Immature natural killer cell (primary cell): ENCODE measurements at regions not wholly inside any gene's neighbourhood (a gene's known extent, or its start where the extent isn't known, plus 50 kb on each side); places are given as distances from the start of the nearest gene placed in this dataset.

Source experiments
- DNase-seq, 3 donors: peaks; one replicate each; pipeline ENCODE4 v3.0.0; 2022; ENCODE audit warnings: mixed read lengths in 1 of 3
- H3K27ac Mint-ChIP-seq, 6 donors: one replicate each; pipeline ENCODE4 v1.8.0; 2020; ENCODE audit warnings: mixed read lengths in 6 of 6, mild to moderate bottlenecking in 5 of 6, inconsistent platforms in 4 of 6, moderate library complexity in 3 of 6
- H3K27me3 Mint-ChIP-seq, 3 donors: one replicate each; pipeline ENCODE4 v1.8.0; 2020 to 2021; ENCODE audit warnings: low read depth in 3 of 3, mild to moderate bottlenecking in 3 of 3, mixed read lengths in 3 of 3, moderate library complexity in 3 of 3, inconsistent platforms in 1 of 3
- H3K36me3 Mint-ChIP-seq, 3 donors: one replicate each; pipeline ENCODE4 v1.8.0; 2020; ENCODE audit warnings: mixed read lengths in 3 of 3, inconsistent platforms in 2 of 3, mild to moderate bottlenecking in 2 of 3
- H3K4me1 Mint-ChIP-seq, 2 donors: one replicate each; pipeline ENCODE4 v1.8.0; 2020; ENCODE audit warnings: inconsistent platforms in 2 of 2, mild to moderate bottlenecking in 2 of 2, mixed read lengths in 2 of 2, moderate library complexity in 1 of 2
- H3K4me3 Mint-ChIP-seq, 5 donors: one replicate each; pipeline ENCODE4 v1.8.0; 2020; ENCODE audit warnings: mild to moderate bottlenecking in 5 of 5, mixed read lengths in 5 of 5, inconsistent platforms in 3 of 5, moderate library complexity in 3 of 5
- H3K9me3 Mint-ChIP-seq, 6 donors: one replicate each; pipeline ENCODE4 v1.8.0; 2020; ENCODE audit warnings: mild to moderate bottlenecking in 6 of 6, mixed read lengths in 6 of 6, inconsistent platforms in 4 of 6, moderate library complexity in 3 of 6

DNA sequence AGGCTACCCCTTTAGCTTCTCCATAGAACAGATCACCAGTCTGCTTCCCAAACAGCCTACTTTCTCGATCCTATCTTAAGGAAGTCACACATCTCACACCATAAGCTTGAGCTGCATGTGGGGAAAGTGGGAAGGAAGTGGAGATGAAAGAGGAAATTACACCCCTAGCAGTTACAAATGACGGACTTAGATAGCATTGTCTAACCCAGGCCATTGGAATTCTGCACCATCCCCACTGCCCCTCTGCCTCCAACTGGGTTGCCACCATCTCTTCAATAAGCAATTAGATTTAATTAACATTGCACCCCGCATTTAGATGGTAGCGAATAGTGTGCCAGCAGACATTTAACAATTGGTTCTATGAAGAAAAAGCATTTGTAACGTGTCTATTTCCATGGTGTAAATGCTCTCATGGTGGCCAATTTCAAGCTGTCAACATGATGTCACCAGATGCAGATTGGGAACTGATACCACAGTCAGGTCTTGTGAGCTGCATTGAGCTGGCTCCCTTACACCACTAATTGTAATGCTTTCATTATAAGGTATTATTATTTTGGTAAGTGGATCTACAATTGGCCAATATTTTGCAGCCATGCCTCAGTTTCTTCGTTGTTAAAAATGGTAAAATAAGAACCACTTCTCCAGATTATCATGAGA lies 124.7 kb downstream of the CD24 start:
- Mint-ChIP-seq H3K27me3 (peaks cover 0 to 2% (median 2%) of the 10 kb centered on the region in 3 donors), H3K4me3 (no peak overlapping the region), H3K27ac (no peak overlapping the region), H3K4me1 (no peaks in the 10 kb centered on the region), H3K9me3 (peaks cover 0 to 4% (median 0%) of the 10 kb centered on the region in 6 donors), H3K36me3 (no peaks in the 10 kb centered on the region)
- DNase-seq = no peak

GRCh38 chr6:106849120-106849519 lies 125.4 kb downstream of the CD24 start:
- H3K36me3 Mint-ChIP-seq = no peaks in the 10 kb centered on the region
- no peak overlapping the region for H3K4me3 Mint-ChIP-seq
- peaks cover 0 to 2% (median 0%) of the 10 kb centered on the region in 6 donors for H3K9me3 Mint-ChIP-seq
- peaks cover 0 to 2% (median 2%) of the 10 kb centered on the region in 3 donors for H3K27me3 Mint-ChIP-seq
- DNase-seq = no peak
- no peaks in the 10 kb centered on the region for H3K4me1 Mint-ChIP-seq
- H3K27ac Mint-ChIP-seq = no peak overlapping the region

DNA sequence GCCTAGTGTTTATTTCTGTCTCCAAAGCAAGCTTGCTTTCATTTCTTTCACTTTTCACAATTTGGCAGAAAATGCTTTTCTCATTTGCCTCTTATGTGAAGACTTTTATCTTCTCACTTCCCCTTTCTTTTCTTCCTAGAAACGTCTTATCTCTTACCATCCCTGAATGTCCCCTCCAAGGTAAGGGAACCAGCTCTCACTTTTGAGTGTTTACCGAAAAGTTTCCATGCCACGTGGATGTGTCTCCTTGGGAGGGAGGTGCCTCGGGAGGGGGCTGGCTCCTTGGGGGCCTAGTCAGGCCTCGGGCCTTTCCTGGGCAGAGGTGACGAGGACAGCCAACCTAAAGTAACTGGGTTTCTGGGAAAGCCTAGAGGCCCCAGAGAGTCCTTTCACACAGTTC lies 127.4 kb downstream of the CD24 start:
- H3K4me3 Mint-ChIP-seq = no peak overlapping the region
- H3K27me3 Mint-ChIP-seq = peaks cover 2 to 7% (median 3%) of the 10 kb centered on the region in 3 donors
- H3K27ac Mint-ChIP-seq = no peak overlapping the region
- peaks cover 0 to 3% (median 0%) of the 10 kb centered on the region in 6 donors for H3K9me3 Mint-ChIP-seq
- no peaks in the 10 kb centered on the region for H3K4me1 Mint-ChIP-seq
- no peaks in the 10 kb centered on the region for H3K36me3 Mint-ChIP-seq
- no peak for DNase-seq

GRCh38 chr6:106844930-106845329 lies 129.6 kb downstream of the CD24 start:
- no peak overlapping the region for H3K4me3 Mint-ChIP-seq
- peaks cover 0 to 3% (median 0%) of the 10 kb centered on the region in 6 donors for H3K9me3 Mint-ChIP-seq
- no peak for DNase-seq
- peaks cover 2 to 9% (median 9%) of the 10 kb centered on the region in 3 donors for H3K27me3 Mint-ChIP-seq
- H3K4me1 Mint-ChIP-seq = no peaks in the 10 kb centered on the region
- no peak overlapping the region for H3K27ac Mint-ChIP-seq
- no peaks in the 10 kb centered on the region for H3K36me3 Mint-ChIP-seq

DNA sequence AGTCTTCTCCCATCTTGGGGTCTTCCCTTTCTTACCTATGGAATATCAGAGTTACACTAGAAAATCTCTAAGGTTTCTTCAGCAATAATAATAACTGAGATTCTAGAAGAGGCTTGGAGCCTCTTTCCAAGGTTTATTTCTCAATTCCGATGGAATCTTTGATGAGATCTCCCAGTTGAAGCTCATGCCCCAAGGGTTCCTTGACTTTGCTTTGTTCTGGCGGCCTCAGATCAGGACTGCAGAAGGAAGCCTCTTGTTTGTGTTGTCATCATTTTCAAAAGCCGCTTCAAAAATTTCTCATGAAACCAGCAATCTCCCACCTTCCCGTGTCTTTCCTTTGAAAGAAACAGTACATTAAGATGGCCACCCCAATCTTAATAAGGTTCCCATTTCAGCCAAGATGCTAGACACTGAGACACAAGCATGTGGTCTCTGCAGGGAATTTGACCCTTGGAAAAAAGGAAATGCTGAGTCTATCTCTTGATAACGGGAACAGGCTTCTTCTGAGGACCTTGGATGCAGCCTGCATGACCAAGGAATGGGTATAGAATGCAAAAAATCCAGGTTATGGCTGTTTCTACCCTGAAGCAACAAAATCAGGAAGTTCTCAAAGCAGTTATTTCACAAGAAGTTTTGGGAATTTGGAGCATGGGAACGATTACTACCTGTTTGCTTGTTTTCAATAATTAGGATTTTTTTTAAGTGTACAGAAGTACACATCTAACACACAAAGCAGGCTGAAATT lies 141.6 kb downstream of the CD24 start:
- Mint-ChIP-seq H3K36me3 (no peaks in the 10 kb centered on the region), H3K9me3 (no peaks in the 10 kb centered on the region), H3K27me3 (peaks cover 2 to 7% (median 5%) of the 10 kb centered on the region in 3 donors), H3K4me1 (no peaks in the 10 kb centered on the region), H3K27ac (no peak overlapping the region), H3K4me3 (no peak overlapping the region)
- DNase-seq = no peak

GRCh38 chr6:106830930-106831329 lies 143.6 kb downstream of the CD24 start:
- Mint-ChIP-seq H3K4me1 (no peaks in the 10 kb centered on the region), H3K27ac (no peak overlapping the region), H3K4me3 (no peak overlapping the region), H3K27me3 (peaks cover 2 to 4% (median 2%) of the 10 kb centered on the region in 3 donors), H3K36me3 (no peaks in the 10 kb centered on the region), H3K9me3 (no peaks in the 10 kb centered on the region)
- no peak for DNase-seq

DNA sequence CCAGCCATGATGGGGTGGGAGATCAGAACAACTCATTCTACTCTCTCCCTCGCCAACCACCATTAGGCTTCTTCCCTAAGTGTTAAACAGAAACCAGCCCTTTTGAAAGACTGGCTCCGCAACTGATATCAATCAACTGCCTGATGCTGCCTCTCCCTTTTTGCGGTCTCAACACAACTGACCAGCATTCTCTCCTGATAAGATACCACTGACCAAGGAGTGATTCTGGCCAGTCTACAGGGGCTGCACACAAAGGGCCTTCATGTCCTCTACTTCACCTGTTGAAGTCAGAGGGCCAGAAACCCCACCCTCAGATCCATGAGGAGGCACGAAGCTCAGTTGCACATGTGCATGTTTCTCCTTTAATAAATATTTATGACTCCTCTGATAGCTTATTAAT lies 145.1 kb downstream of the CD24 start:
- no peaks in the 10 kb centered on the region for H3K36me3 Mint-ChIP-seq
- H3K27ac Mint-ChIP-seq = no peak overlapping the region
- H3K4me1 Mint-ChIP-seq = no peaks in the 10 kb centered on the region
- H3K27me3 Mint-ChIP-seq = peaks cover 0 to 6% (median 0%) of the 10 kb centered on the region in 3 donors
- no peak for DNase-seq
- no peak overlapping the region for H3K4me3 Mint-ChIP-seq
- no peaks in the 10 kb centered on the region for H3K9me3 Mint-ChIP-seq

DNA sequence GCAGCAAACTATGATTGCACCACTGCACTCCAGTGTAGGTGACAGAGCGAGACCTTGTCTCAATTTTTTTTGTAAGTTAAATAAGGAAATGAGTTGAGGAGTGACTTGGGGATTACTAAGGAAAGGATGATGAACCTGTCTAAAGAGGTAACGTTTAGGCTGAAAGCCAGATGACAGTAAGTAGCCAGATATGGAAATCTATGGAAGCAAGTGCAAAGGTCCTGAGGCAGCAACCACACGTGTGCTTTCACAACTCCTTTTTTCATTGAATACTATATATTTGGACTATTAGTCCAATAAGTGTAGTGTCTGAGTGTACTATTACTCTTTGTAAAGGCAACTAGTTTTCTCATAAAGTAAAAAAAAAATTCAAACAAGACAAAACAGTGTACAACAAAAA lies 147.4 kb downstream of the CD24 start:
- H3K4me1 Mint-ChIP-seq = no peaks in the 10 kb centered on the region
- H3K9me3 Mint-ChIP-seq = no peaks in the 10 kb centered on the region
- no peak overlapping the region for H3K4me3 Mint-ChIP-seq
- no peak for DNase-seq
- no peaks in the 10 kb centered on the region for H3K36me3 Mint-ChIP-seq
- H3K27me3 Mint-ChIP-seq = peaks cover 0 to 3% (median 0%) of the 10 kb centered on the region in 3 donors
- no peak overlapping the region for H3K27ac Mint-ChIP-seq

DNA sequence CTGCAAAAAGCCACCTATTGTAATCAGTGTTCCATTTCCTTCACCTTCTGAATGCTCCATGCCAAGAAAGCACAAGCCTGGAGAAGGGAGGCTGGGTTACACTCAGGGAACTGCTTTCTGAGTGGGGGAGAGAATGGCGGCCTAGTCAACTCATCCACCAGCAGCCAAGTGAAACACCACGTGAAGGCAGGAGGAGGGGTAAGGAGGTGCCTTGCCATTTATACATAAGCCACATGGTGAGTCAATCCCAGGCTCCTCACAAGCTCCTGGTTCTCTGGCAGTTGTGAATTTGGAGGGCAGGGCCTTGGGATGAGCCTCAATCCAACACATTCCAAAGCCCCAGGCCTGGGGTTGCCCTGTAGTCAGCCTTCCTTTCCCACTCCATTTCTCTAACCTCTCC lies 149.4 kb downstream of the CD24 start:
- H3K36me3 Mint-ChIP-seq = no peaks in the 10 kb centered on the region
- no peaks in the 10 kb centered on the region for H3K9me3 Mint-ChIP-seq
- no peaks in the 10 kb centered on the region for H3K4me1 Mint-ChIP-seq
- no peak for DNase-seq
- H3K4me3 Mint-ChIP-seq = no peak overlapping the region
- H3K27ac Mint-ChIP-seq = no peak overlapping the region
- H3K27me3 Mint-ChIP-seq = peaks cover 0 to 2% (median 1%) of the 10 kb centered on the region in 3 donors

DNA sequence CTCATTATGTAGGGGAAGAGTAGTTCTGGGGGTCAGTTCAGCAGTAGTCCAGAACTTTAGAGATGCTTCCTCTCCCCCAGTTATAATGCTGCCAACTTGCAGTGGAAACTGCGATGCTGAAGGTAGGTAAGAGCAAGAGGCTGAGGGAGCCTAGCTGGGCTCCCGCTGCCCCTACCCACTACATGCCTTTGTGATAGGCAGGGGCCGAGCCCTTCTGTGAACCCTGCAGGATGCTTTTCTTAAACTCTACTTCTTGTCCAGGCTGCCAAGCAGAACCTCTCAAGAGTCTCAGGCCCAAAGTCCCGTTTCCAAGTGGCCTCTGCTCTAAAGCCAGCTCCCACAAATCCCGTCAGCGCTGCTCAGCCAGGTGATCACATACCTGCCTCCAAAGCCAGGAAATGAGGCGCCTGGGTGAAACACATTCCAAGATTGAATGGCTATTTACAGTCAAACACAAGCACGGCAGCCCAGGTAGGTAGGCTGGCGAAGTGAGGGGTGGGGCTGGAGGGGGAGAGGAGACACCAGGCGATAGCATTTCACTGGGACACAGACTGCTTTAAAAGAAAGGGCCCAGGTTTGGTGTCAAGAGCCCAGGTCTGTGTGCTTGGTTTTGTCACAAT lies 150.7 kb downstream of the CD24 start:
- Mint-ChIP-seq H3K27ac (no peak overlapping the region), H3K4me1 (no peaks in the 10 kb centered on the region), H3K36me3 (no peaks in the 10 kb centered on the region), H3K9me3 (no peaks in the 10 kb centered on the region), H3K27me3 (peaks cover 0 to 2% (median 1%) of the 10 kb centered on the region in 3 donors), H3K4me3 (no peak overlapping the region)
- DNase-seq = no peak

DNA sequence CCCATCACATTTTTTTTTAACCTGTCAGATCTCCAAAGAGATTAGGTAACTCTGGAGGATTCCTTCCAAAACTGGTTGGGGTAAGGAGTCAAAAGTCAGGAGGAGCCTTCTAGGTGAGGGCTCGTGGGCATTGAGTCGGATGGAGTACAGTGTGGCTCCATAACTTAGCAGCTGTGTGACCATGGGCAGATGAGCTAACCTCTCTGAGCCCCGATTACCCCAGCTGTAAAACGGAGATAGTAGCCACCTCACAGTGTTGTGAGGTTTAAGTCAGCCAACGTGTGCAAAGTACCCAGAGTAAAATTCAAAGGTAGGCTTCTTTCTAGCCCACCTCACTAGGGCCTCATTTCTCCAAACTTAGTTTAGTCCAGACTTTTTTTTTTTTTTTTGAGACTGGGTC lies 151.5 kb downstream of the CD24 start:
- Mint-ChIP-seq H3K9me3 (no peaks in the 10 kb centered on the region), H3K4me3 (no peak overlapping the region), H3K27ac (no peak overlapping the region), H3K36me3 (no peaks in the 10 kb centered on the region), H3K4me1 (no peaks in the 10 kb centered on the region), H3K27me3 (peaks cover 0 to 2% (median 1%) of the 10 kb centered on the region in 3 donors)
- no peak for DNase-seq

DNA sequence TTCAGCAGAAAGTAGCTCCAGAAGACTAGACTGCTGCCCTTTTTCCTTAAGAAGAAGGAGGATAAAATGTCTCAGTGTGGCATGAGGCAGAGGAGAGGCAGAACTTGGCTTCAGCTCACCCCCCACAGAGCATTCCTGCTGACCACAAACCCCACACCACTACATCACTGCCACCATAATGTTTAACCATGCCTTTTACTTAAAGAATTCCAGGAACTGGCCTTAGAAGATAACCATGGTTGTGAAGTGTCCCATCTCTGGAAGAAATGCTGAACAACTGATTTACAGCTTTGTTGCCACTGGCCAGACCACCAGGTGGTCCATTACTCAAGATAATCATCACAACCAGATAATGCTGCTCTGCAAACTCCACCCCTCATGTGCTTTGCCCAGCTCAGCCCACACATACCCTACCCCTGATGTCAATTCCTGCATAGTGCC lies 154.1 kb downstream of the CD24 start:
- Mint-ChIP-seq H3K27me3 (peaks cover 0 to 2% (median 1%) of the 10 kb centered on the region in 3 donors), H3K27ac (no peak overlapping the region), H3K4me3 (no peak overlapping the region), H3K9me3 (no peaks in the 10 kb centered on the region), H3K36me3 (no peaks in the 10 kb centered on the region), H3K4me1 (no peaks in the 10 kb centered on the region)
- DNase-seq = no peak

DNA sequence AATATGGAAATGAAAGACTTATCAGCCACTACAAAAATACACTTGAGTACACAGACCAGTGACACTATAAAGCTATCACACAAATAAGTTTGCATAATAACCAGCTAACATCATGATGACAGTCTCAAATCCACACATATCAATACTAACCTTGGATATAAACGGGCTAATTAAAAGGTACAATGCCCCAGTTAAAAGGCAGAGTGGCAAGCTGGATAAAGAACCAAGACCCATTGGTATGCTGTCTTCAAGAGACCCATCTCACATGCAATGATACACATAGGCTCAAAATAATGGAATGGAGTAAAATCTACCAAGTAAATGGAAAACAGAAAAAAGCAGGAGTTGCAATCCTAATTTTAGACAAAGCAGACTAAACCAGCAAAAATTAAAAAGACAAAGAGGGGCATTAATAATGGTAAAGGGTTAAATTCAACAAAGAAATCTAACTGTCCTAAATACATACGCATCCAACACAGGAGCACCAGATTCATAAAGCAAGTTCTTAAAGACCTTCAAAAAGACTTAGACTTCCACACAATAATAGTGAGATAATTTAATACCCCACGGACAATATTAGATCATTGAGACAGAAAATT lies 163.3 kb downstream of the CD24 start:
- H3K4me1 Mint-ChIP-seq = no peaks in the 10 kb centered on the region
- peaks cover 2 to 7% (median 5%) of the 10 kb centered on the region in 3 donors for H3K27me3 Mint-ChIP-seq
- H3K27ac Mint-ChIP-seq = no peak overlapping the region
- DNase-seq = no peak
- H3K4me3 Mint-ChIP-seq = no peak overlapping the region
- peaks cover 22 to 66% (median 28%) of the 10 kb centered on the region in 6 donors for H3K9me3 Mint-ChIP-seq
- H3K36me3 Mint-ChIP-seq = no peaks in the 10 kb centered on the region

GRCh38 chr6:106808758-106809157 lies 165.8 kb downstream of the CD24 start:
- no peak overlapping the region for H3K27ac Mint-ChIP-seq
- no peak for DNase-seq
- H3K36me3 Mint-ChIP-seq = no peaks in the 10 kb centered on the region
- H3K9me3 Mint-ChIP-seq = peaks cover 22 to 66% (median 28%) of the 10 kb centered on the region in 6 donors
- H3K4me3 Mint-ChIP-seq = no peak overlapping the region
- H3K27me3 Mint-ChIP-seq = peaks cover 2 to 7% (median 5%) of the 10 kb centered on the region in 3 donors
- no peaks in the 10 kb centered on the region for H3K4me1 Mint-ChIP-seq
